ENCODE measurements at regions not wholly inside any gene's neighbourhood (a gene's known extent, or its start where the extent isn't known, plus 50 kb on each side); places are given as distances from the start of the nearest gene placed in this dataset.
"Not testable (repeated sequence)": the region's sequence is repeated elsewhere in the genome, so short reads cannot be mapped to it uniquely, and the experiment has no call there.

DNA sequence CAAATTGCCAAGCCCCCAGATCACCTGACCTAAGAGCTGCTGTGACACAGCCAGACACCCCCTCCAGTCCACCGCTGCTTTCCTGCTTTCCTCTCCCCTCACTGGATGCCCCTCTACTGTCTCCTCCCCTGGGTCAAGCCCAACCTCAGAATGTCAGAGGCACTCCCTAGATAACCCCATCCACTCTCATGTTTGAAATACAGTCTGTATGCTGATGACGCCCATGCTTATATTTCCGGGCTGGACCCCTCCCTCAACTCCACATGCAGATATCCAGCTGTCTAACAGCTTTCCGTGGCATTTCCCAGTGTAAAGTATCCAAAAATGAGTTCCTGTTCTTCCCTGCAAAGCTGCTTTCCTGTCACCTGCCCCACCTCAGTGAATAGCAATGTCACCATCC, 309.2 kb downstream of the ANAPC1 start:
- DNase-seq (ENCODE audit: low spot score) = not testable (repeated sequence)

DNA sequence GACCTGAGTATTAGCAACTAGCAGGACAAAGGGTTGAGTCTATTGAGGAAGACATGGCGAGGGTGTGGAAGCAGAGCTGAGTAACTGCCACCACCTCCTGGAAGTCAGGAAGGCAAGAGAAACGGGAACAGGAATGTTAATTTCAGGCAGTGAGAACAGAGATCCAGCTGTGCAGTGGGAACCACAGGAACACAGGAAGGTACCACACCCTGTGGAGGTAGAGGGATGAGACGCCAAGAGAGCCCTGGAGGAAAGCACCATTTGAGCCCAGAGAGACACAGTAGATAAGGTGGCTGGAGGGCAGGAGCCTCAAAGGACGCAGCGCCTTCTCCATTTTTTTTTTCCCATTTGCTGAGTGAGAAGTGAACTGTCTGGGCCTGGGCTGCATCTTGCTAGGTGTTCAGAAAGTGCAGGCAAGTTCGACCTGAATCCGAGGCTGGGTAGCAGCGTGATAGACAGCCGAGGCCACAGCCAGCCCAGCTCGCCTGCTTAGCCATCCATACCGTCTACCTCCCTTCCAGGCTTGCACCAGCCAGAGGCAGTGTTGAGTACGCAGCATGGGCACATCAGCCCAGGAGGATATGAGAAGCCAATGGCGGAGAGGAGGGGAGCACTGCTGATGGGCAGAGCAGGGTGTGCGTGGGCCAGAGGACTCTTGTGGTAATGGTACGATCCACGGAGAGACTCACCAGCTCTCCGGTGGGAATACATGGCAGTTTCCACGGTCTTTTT, 306.7 kb downstream of the ANAPC1 start:
- not testable (repeated sequence) for DNase-seq (ENCODE audit: low spot score)

DNA sequence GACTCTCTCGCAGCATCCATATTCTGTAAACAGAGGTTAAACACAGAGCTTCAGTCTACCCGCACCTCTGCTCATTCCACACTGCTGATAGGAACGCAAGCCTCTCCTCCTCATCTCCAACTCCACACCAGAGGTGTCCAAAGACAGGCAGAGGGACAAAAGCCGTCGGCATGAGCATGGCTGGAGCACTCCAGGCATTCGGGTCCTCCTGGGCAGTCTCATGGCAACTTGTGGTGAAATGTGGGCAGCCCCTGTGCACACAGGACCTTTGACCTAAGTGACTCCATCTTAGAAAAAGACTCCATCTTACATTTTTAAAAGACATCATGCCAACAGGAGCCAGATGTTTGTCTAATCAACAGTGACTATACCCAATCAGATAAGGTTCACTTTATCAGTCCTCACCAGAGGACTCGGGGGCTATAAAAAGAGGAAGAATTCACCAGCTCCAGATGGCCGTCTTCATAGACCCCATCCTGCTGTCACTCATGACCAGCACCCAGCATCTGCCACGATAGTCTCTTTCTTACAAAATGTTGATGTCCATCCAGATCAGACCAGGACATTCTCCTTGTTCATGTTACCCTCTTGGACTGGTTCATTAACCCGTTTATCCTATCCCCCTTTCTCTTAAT, 304.4 kb downstream of the ANAPC1 start:
- DNase-seq (ENCODE audit: low spot score) = not testable (repeated sequence)

DNA sequence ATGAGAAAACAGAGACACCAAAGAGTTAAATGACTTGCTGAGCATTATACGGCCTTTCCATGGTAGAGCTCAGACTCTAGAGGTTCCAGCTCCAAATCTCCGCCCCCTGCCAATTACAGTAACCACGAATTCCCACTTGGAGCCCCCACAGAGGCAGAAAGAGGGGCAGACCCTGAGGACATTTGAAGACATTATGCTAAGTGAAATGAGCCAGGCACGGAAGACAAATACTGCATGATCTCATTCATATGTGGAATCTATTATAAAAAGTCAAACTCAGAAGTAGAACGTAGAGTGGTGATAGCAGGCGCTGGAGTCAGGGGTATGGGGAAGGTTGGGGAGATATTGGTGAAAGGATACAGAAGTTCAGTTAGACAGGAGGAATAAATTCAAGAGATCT, 303.4 kb downstream of the ANAPC1 start:
- DNase-seq (ENCODE audit: low spot score) = not testable (repeated sequence)

DNA sequence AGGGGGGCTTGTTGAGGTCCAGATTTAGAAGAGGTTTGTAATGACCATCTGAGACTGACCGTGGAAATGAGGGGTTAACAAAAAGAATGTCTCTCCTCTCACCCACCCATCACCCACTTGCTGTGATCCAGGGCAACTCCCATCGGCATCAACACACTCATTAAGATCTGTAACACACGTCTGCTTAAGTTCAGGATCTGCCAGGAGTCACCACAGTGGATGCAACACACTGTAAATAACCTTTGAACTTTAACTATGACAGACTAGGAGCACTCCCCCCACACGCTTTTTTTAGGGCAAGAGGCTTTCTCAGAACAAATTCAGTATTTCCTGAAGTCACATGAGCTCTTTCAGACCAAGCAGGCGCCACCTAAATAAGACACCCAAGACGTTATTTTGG, 301.9 kb downstream of the ANAPC1 start:
- not testable (repeated sequence) for DNase-seq (ENCODE audit: low spot score)

DNA sequence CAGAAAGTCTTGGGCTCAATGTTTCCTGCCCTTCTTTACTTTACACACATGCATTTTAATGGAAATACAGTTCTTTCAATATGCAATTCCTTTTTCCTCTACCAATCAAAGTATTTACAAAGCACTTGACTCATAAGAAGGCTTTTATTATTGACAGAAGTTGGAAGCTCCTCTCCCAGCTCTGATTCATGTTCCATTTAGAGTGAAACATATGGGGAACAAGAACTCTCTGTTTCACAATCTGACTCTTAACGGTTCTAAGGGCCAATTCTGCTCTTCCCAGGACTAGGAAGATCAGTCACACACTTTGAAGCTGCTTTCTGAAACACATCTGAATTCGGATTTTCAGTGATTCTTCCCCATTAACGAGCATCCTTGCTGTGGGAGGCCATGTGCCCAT, 300.5 kb downstream of the ANAPC1 start:
- DNase-seq (ENCODE audit: low spot score) = not testable (repeated sequence)

DNA sequence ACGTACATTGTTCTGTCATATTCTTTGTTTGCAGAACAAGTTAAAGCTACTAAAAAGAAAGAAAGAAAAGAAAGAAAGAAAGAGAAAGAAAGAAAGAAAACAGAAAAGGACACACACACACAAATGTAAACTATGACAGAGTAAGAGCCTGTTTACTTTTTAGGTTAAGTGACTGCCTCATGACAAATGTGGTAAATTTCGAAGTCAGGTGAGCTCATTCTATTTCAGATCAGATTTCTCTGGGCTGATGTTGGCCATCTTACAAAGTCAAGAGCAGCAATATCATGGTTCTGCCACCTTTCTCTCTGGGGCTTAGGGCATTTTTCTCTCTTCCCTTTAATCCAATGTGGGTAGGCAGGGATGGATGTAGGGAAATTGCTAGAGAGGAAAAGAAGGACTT, 299.5 kb downstream of the ANAPC1 start:
- not testable (repeated sequence) for DNase-seq (ENCODE audit: low spot score)

DNA sequence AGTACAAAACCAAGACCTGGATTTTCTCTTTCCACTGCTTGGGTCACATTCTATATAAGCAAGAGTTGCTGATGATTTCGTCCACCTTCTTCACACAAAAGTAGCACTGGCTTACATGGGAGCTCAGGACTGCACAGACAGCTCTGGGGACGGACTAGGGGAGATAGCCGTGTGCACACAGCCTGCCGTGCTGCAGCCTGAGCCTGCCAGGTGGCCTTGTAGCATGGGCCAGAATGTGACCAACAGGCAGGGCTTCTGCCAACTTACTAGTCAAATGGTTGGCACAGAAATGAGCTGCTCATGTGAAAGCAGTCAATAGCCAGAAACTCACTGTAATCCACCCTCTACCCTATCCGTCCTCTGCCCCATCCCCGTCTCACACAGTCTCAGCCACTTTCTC, 299.0 kb downstream of the ANAPC1 start:
- DNase-seq (ENCODE audit: low spot score) = not testable (repeated sequence)

DNA sequence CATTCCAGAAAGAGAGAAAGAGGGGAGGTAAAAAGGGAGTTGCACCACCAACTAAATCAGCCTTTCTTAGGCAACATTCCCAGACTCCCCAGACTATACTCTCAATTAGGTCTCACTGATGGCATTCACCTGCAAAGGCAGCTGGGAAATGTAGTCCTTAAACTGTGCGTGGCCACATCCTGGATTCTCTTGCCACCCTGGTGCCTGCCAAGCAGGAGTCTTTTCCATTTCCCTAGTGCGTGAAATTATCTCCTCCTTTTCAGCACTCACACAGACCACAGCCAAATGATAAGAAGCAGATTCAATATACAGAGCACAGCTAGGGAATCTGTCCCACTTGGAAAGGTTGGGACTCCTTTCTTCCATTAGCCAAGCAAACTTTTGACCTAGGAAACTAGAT, 298.0 kb downstream of the ANAPC1 start:
- not testable (repeated sequence) for DNase-seq (ENCODE audit: low spot score)

DNA sequence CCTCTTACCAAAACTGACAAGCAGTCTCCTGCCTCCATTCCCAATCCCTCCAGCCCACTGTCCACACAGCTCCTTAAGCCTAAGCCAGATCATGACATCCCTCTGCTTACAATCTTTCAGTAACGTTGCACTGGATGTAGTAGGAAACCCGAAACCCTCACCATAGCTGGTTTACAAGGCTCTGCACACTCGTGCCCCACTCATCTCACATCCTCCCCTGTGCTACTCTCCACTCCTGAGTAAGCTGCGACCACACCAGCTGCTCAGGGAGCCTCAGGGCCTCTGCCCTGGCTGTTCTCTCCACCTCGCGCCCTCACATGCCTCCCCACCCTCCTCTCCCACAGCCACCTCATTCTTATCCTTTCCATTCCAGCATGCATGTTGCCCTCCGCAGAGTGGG, 288.9 kb downstream of the ANAPC1 start:
- not testable (repeated sequence) for DNase-seq (ENCODE audit: low spot score)

DNA sequence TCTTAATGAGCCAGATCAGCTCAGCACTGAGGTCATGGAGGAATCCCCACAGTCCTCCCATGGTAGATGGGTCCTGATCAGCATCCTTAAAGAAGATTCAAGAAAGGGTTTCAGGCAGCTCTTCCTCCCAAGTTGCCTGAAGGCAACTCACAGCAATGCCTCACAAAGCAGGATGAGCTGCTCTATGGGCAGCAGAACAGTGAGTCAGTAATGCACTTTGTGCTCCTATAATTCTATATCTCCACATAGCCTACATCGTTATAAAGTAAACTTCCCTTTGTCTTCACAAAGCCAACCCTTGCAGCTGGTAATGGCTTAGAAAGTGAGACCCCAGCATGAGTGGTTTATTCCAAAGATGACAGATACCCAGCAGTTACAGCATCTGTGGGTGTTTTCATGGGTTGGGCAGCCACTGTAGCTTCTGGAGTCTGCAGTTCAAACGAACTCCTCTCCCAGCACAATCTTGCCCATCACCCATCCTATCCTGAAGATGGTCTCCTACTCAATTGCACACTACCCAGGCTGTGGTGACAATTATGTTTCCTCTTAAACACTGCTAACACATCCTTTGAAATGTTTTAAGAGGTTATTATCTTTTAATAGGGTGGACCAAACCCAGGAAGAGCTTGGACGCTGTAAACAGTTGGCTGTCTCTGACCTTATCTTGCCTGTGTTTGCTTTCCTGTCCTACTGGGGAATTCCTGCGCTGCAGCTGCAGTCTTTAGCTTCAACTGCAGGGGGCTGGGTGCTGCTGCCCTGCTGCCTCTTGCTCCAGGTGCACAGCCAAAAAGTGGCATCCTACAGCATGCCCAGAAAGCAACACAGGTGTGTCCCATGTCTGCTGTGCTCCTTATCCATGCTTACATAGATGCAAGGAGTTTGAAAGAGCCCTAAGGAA, 286.9 kb downstream of the ANAPC1 start:
- not testable (repeated sequence) for DNase-seq (ENCODE audit: low spot score)

DNA sequence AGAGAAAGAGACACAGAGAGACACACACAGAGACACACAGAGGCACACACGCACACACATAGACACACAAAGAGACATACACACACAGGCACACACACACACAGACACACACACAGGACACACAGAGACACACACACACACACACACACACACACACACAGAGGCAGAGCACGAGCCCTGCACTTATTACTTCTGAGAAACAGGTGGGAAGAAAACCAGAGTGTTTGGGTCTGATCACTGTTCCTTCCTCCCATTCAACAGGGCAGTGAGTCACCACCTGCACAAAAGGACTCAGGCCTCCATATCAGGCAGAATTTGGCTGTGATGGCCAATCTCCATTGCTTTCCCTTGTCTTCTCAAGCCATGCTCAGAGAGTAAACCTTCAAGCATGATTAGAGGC, 285.0 kb downstream of the ANAPC1 start:
- not testable (repeated sequence) for DNase-seq (ENCODE audit: low spot score)

DNA sequence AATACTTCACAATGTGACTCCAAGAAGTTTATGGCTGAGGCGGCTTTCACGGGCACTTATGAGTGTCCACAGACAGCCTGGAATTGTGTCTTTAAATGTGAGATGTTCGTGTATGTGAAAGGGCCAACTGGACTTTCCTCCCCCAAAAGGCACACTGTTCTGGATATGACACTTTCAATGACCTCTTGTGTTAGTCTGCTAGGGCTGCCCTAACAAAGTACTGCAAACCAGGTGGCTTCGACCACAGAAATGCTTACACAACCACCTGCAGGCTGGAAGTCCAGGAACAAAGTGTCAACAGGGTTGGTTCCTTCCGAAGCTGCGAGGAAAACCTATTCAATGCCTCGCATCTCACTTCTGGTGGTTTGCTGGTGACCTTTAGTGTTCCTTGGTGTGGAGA, 281.7 kb downstream of the ANAPC1 start:
- DNase-seq (ENCODE audit: low spot score) = not testable (repeated sequence)

DNA sequence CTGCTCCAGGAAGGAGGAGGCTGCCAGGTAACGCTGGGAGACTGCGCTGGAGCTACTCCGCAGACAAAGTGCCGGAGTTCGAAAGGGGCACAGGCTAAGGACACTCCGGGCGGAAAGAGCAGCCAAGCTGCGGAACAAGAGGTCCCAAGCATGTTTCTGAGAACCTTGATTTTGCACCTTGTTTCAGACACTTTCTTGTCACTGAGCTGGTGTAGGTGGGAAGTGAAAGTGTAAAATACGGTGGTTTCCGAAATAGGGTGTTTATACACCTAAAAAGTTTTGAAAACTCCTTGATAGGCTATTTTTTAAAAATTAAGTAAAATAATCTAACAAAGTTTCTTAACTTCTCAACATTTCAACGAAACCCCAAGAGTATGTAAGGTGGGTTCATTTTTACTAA, 278.2 kb downstream of the ANAPC1 start:
- DNase-seq (ENCODE audit: low spot score) = not testable (repeated sequence)

DNA sequence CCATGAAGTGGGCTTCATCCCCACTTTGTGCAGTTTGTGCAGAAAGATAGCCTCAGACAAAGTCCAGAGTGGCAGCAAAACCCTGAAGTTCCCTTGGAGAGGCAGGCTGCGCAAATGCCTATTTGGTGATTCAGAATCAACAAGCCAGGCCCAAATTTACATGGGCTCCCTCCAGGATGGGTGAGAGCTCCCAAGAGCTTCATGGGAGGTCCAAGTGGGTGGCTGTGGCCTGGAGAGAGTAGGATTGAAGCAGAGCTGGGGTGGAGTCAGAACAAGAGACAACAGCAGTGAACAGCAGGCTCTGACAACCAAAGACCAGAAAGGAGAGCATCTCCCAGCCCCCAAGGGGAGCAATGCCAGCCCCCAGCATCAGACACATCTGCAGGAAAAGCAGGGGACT, 277.4 kb downstream of the ANAPC1 start:
- DNase-seq (ENCODE audit: low spot score) = not testable (repeated sequence)

DNA sequence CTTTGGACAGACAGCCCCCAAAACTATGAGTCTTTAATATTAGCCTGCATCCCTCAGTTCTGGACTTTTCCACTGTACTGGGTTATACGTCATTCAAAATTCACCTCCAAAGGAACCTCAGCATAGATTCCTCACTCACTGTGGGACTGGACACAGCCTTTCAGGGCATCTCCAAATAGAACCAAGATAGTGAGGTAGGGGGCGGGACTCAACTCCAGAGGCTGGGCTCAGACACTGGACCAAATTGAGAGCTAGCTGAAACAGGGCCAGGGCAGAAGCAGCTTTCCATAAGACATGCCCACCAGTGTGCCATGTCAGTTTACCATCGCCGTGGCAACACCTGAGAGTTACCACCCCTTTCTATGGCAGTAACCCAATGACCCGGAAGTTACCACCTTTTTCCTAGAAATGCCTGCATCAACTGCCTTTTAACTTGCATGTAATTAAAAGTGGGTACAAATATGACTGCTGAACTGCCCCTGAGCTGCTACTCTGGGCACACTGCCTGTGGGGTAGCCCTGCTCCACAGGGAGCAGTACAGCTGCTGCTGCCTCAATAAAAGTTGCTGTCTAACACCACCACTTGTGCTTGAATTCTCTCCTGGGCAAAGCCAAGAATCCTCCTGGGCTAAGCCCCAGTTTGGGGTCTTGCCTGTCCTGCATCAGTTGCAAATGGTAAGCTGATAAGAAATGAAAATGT, 274.7 kb downstream of the ANAPC1 start:
- DNase-seq (ENCODE audit: low spot score) = not testable (repeated sequence)

DNA sequence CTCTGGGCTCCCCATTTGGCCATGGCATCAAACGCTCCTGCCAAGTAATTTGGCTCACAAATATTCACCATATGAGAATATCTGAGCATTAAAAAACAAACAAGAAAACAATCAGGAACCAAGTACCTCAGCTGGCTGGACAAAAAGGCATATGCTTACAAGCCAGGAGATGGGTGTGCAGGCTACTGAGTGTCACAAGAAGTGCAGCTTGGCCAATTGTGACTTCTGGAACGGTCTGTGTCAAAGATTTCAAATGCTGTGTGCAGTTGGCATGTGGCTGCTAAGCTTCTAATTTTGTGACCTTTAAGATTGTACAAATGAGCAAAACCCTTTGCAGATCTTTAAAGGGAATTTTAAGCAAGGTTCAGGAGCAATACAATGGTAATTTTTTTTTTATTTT, 274.0 kb downstream of the ANAPC1 start:
- not testable (repeated sequence) for DNase-seq (ENCODE audit: low spot score)

DNA sequence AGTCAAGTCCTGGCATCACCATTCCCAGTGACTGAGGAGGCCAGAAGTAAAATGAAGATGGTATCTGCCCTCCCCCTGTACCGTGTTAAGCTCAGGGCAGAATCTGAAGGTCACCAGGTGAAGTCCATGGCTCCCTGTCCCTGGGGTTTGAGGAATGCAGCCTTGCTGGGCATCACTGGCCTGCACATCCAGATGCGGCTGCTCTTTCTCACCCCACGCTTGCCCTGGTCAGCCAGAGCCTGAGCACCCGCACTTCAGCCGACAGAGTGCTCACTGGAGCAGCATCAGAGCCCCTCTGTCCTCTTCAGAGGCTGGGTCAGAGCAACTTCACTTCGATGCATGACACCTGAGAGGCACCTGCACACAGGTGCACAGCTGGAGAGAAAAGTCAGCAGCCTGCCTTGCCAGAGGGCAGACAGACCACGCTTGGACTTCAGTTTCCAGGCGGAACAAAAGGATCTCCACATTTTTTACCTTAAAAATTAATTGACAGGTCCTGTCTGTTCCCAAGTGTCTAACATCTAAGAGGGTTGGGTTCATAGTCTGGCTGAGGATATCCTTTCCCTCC, 267.3 kb downstream of the ANAPC1 start:
- no peak for DNase-seq (ENCODE audit: low spot score)

DNA sequence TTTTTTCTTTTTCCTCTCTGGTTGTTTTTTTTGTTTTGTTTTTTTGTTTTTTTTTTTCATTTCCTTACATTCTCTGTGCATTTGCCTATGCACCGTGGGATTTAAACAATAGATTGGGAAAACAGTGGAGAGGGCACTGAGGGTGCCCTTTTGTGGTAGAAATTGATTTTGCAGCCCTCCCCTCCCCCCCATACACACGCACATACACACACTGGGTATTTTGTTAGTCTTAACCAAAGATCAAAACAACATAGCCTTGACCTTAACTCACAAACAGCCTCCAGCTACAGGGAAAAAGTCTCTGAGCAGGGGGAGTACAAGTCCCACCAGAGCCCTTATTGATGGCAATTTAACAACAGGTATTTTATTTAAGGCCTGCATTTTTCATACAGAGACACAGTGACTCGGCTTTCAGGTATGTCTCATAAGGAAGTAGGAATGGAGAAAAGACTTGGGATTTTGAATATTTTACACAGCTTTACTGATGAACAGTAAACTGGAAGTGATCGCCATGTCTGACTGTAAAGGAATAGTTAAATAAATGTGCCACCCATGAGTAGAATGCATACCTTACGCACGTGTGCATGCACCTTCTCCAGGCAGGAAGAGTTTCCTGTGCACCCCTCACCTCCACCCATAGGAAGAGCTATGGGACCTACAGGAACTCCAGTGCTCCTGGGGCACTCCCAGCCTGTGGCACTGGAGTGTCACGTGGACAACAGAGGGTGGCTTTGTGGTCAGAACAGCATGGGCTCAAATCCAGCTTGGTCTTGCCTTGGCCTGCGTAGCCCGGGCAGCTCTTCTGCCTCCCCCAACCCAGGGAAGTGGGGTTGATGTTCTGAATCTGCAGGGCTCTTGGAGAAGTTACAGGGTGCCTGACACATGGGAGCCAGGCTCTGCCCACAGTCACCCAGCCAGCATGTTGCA, 266.4 kb downstream of the ANAPC1 start:
- DNase-seq (ENCODE audit: low spot score) = peak; percentile 46

DNA sequence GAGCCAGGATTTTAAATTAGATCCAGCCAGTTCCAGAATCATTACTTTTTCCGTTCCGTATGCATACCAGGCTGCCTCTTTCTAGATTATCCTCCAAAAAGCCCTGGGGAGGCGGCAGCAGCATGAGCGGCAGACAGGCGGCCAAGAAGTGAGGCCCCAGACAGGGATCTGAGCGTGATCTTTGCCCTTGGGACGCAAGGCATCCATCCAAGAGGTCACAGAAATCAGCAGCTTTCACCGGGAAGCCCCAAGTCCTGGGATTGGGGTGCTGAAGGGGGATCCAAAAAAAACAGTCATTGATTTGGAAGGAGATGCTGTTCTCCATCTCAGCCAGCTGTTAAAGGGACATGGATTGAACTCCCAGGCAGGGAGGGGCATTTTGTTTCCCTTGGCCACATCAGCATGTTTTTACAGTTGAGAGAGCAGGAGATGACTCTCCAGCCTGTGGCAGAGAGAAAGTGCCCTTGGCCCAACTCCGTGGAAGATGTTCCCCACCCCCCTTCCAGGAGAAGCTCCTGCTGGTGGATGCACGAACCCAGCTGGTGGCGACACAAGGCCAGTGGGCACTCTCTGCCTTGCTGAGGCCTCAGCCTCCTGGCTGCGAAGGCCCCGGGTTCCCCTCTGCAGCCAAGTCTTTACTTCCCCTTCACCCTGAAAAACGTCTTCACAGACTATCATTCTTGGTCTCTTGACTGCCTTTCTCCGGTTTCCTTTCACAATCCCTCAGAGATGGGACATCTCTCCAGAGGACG, 265.6 kb downstream of the ANAPC1 start:
- no peak for DNase-seq (ENCODE audit: low spot score)
